ENCODE measurements at regions not wholly inside any gene's neighbourhood (a gene's known extent, or its start where the extent isn't known, plus 50 kb on each side); places are given as distances from the start of the nearest gene placed in this dataset.

DNA sequence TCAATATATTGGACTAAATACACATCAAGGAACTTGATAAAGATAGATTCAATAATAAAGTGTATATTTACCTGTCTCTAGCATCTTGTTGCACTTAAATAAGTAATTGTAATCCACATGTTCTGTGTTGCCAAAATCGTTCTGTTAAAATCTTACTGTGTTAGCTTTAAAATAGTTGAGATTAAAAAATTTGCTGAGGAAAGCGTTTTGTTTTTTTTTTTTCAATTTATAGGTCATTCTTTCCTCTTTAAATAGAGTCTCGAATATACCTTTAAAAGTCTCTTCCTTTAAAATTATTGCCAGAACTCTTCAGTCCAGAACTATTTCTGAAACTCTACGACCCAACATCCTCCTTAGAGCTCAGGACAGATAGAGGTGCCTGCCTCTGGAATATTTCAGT, 195.6 kb upstream of the OPRM1 start:
- Histone ChIP-seq H2AFZ (ENCODE audit: low read length) (no peak overlapping the region), H3K9me3 (ENCODE audit: low read length) (no peaks in the 10 kb centered on the region), H3K4me2 (ENCODE audit: low read depth, low read length) (no peak overlapping the region), H4K20me1 (ENCODE audit: insufficient read depth, low read length) (no peaks in the 10 kb centered on the region), H3K27me3 (ENCODE audit: control insufficient read depth in 1 of 2, insufficient read depth in 2 of 2, low read length in 2 of 2) (no peaks in the 10 kb centered on the region), H3K4me1 (ENCODE audit: insufficient read depth, low read length) (no peaks in the 10 kb centered on the region), H3K27ac (ENCODE audit: extremely low read length, insufficient read depth, low read length) (no peak overlapping the region), H3K79me2 (ENCODE audit: insufficient read depth, low read length) (no peaks in the 10 kb centered on the region), H3K36me3 (replicated peaks in 1 of 2; ENCODE audit: control insufficient read depth in 1 of 2, insufficient read depth in 2 of 2, low read length in 2 of 2) (no peaks in the 10 kb centered on the region), H3K9ac (ENCODE audit: insufficient read depth, low read depth, low read length) (no peak overlapping the region), H3K4me3 (replicated peaks in 1 of 3; ENCODE audit: insufficient read depth in 1 of 3, low read depth in 2 of 3, low read length in 3 of 3) (no peak overlapping the region)
- 0% methylated on average over 4 of the region's 4 CpGs for WGBS (ENCODE audit: low lambda C conversion rate)
- FAIRE-seq, result no peak
- no TSS peak for BruUV-seq (replicated peaks)
- no peak for ATAC-seq
- TF ChIP-seq MAFK (conservative IDR thresholded peaks at IDR 0.05 in 1 of 2, IDR thresholded peaks at IDR 0.05 in 1 of 2; ENCODE audit: low read length in 2 of 2) (peak; percentile 57 to 73; a peak in 3 of 4 replicates), CREB1 (IDR thresholded peaks at IDR 0.05) (no peak), CREB1 (CRISPR knock-in tag; IDR thresholded peaks at IDR 0.05) (no peak), MAFF (IDR thresholded peaks at IDR 0.05; ENCODE audit: low read depth, low read length) (peak; percentile 43; the same call in 1 of the 2 replicates)
- intact Hi-C loops (cut with micrococcal nuclease; ENCODE audit: unreplicated experiment) (no loop called here), in situ Hi-C loops (cut with HindIII; ENCODE audit: extremely low pct_ligation_motif_present, low pct_unique_long_range_greater_than_20kb) (no loop called here)
- CTCF ChIA-PET (ENCODE audit: low intra/inter-chr PET ratio, low total read pairs), result no interaction called here
- no peak for DNase-seq (ENCODE audit: low spot score)
- POLR2A ChIA-PET, result no interaction called here

DNA sequence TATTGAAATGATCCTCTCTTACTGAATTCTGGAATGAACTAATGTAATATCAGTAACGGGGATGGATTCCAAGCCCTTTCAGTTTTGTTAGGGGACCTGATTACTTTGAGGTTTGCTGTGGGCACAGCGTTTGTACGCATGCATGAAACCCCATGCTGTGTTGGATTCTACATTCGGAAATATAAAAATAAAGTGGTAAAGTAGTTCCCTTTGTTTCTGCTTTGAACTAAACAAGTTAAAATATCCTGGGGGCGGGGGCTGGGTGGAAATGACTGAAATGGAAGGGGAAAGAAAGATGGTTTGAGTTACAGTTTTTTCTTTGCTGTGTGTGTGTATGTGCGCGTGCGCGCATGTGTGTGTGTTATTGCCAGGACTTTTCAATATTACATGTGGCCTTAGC, 196.5 kb upstream of the OPRM1 start:
- Histone ChIP-seq H3K9me3 (ENCODE audit: low read length) (no peaks in the 10 kb centered on the region), H3K4me3 (replicated peaks in 1 of 3; ENCODE audit: insufficient read depth in 1 of 3, low read depth in 2 of 3, low read length in 3 of 3) (no peak overlapping the region), H3K27ac (ENCODE audit: extremely low read length, insufficient read depth, low read length) (no peak overlapping the region), H3K27me3 (ENCODE audit: control insufficient read depth in 1 of 2, insufficient read depth in 2 of 2, low read length in 2 of 2) (no peaks in the 10 kb centered on the region), H3K79me2 (ENCODE audit: insufficient read depth, low read length) (no peaks in the 10 kb centered on the region), H3K9ac (ENCODE audit: insufficient read depth, low read depth, low read length) (no peak overlapping the region), H4K20me1 (ENCODE audit: insufficient read depth, low read length) (no peaks in the 10 kb centered on the region), H3K36me3 (replicated peaks in 1 of 2; ENCODE audit: control insufficient read depth in 1 of 2, insufficient read depth in 2 of 2, low read length in 2 of 2) (no peaks in the 10 kb centered on the region), H3K4me1 (ENCODE audit: insufficient read depth, low read length) (no peaks in the 10 kb centered on the region), H2AFZ (ENCODE audit: low read length) (no peak overlapping the region), H3K4me2 (ENCODE audit: low read depth, low read length) (no peak overlapping the region)
- ChIA-PET CTCF (ENCODE audit: low intra/inter-chr PET ratio, low total read pairs) (no interaction called here), POLR2A (no interaction called here)
- intact Hi-C loops (cut with micrococcal nuclease; ENCODE audit: unreplicated experiment), result no loop called here
- ATAC-seq (no peak), FAIRE-seq (no peak), DNase-seq (ENCODE audit: low spot score) (no peak)
- BruUV-seq (replicated peaks), result no TSS peak
- 61% methylated on average over 9 of the region's 9 CpGs for WGBS (ENCODE audit: low lambda C conversion rate)
- in situ Hi-C loops (cut with HindIII; ENCODE audit: extremely low pct_ligation_motif_present, low pct_unique_long_range_greater_than_20kb), result no loop called here
- no peak for TF ChIP-seq ZNF552 (CRISPR knock-in tag; IDR thresholded peaks at IDR 0.05; ENCODE audit: borderline replicate concordance)
- TF ChIP-seq, protein P1, sequence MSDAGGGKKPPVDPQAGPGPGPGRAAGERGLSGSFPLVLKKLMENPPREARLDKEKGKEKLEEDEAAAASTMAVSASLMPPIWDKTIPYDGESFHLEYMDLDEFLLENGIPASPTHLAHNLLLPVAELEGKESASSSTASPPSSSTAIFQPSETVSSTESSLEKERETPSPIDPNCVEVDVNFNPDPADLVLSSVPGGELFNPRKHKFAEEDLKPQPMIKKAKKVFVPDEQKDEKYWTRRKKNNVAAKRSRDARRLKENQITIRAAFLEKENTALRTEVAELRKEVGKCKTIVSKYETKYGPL (CRISPR knock-in tag; IDR thresholded peaks at IDR 0.05), result no peak
- TF ChIP-seq ZNF10 (CRISPR knock-in tag; IDR thresholded peaks at IDR 0.05; ENCODE audit: borderline replicate concordance, low read depth), result no peak
- TF ChIP-seq, protein P2, sequence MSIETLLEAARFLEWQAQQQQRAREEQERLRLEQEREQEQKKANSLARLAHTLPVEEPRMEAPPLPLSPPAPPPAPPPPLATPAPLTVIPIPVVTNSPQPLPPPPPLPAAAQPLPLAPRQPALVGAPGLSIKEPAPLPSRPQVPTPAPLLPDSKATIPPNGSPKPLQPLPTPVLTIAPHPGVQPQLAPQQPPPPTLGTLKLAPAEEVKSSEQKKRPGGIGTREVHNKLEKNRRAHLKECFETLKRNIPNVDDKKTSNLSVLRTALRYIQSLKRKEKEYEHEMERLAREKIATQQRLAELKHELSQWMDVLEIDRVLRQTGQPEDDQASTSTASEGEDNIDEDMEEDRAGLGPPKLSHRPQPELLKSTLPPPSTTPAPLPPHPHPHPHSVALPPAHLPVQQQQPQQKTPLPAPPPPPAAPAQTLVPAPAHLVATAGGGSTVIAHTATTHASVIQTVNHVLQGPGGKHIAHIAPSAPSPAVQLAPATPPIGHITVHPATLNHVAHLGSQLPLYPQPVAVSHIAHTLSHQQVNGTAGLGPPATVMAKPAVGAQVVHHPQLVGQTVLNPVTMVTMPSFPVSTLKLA (IDR thresholded peaks at IDR 0.05), result no peak
- TF ChIP-seq, protein P3, sequence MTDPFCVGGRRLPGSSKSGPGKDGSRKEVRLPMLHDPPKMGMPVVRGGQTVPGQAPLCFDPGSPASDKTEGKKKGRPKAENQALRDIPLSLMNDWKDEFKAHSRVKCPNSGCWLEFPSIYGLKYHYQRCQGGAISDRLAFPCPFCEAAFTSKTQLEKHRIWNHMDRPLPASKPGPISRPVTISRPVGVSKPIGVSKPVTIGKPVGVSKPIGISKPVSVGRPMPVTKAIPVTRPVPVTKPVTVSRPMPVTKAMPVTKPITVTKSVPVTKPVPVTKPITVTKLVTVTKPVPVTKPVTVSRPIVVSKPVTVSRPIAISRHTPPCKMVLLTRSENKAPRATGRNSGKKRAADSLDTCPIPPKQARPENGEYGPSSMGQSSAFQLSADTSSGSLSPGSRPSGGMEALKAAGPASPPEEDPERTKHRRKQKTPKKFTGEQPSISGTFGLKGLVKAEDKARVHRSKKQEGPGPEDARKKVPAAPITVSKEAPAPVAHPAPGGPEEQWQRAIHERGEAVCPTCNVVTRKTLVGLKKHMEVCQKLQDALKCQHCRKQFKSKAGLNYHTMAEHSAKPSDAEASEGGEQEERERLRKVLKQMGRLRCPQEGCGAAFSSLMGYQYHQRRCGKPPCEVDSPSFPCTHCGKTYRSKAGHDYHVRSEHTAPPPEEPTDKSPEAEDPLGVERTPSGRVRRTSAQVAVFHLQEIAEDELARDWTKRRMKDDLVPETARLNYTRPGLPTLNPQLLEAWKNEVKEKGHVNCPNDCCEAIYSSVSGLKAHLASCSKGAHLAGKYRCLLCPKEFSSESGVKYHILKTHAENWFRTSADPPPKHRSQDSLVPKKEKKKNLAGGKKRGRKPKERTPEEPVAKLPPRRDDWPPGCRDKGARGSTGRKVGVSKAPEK (CRISPR knock-in tag; IDR thresholded peaks at IDR 0.05; ENCODE audit: borderline replicate concordance), result no peak
- TF ChIP-seq PHF21A (CRISPR knock-in tag; IDR thresholded peaks at IDR 0.05), result no peak
- no peak for TF ChIP-seq RBM39 (IDR thresholded peaks at IDR 0.05; ENCODE audit: low read depth, low read length, poor library complexity, severe bottlenecking)
- no peak for TF ChIP-seq REPIN1 (CRISPR knock-in tag; IDR thresholded peaks at IDR 0.05; ENCODE audit: borderline replicate concordance, low read depth)
- no peak for TF ChIP-seq ZNF432 (CRISPR knock-in tag; IDR thresholded peaks at IDR 0.05; ENCODE audit: borderline replicate concordance)
- no peak for TF ChIP-seq ZFP82 (CRISPR knock-in tag; IDR thresholded peaks at IDR 0.05; ENCODE audit: borderline replicate concordance)
- TF ChIP-seq SP4 (CRISPR knock-in tag; IDR thresholded peaks at IDR 0.05), result no peak
